ENCODE measurements at regions not wholly inside any gene's neighbourhood (a gene's known extent, or its start where the extent isn't known, plus 50 kb on each side); places are given as distances from the start of the nearest gene placed in this dataset.
A peak's percentile ranks its signal among the peaks of the same experiment; 100 is the strongest.

DNA sequence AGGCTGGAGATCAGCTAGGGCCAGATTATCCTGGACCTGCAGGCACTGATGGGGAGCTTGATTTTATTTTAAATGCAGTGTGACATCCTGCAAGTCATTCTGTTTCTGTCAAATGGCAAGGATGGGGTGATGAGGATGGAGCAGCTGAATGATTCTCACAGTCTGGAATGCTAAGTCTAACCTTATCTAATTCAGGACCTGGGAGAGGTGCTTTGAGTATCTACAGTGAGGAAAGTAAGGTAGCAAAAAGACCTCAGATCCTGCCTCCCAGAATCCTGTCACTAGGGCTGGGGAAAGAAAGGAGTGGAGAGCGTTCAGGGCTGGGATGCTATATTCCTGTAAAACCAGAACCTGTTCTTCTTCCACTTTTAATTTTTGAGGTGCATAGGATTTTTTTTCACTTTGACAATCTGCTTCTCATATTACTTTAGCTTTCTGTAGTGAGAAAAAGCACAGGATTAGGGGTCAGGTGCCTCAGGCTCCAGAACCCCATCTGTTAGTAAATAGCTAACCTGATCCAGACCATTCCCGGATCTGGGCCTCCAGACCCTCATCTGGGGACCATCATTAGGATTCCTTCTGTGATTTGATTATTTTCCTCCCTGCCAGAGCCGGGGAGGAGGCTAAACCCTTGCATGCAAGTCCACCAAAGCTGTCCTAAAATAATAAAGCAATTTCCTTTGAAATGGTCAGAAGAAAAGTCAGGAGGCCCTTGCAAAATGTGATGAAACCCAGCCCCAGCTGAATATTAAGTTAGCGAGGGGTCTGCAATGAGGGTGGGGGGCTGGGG, 54.7 kb downstream of the ASCL1 start:
- in situ Hi-C loops (cut with MboI; ENCODE audit: low sequenced_read_pairs, unreplicated experiment): no loop called here
- DNase-seq (ENCODE audit: low spot score): no peak
- no peak for TF ChIP-seq CTCF (IDR thresholded peaks at IDR 0.05; ENCODE audit: borderline replicate concordance, control extremely low read depth, extremely low read depth, insufficient read depth, missing control alignments)

GRCh38 chr12:103012884-103013283, 55.4 kb downstream of the ASCL1 start:
- TF ChIP-seq CTCF (IDR thresholded peaks at IDR 0.05; ENCODE audit: borderline replicate concordance, control extremely low read depth, extremely low read depth, insufficient read depth, missing control alignments): no peak
- DNase-seq (ENCODE audit: low spot score): no peak
- in situ Hi-C loops (cut with MboI; ENCODE audit: low sequenced_read_pairs, unreplicated experiment): no loop called here

DNA sequence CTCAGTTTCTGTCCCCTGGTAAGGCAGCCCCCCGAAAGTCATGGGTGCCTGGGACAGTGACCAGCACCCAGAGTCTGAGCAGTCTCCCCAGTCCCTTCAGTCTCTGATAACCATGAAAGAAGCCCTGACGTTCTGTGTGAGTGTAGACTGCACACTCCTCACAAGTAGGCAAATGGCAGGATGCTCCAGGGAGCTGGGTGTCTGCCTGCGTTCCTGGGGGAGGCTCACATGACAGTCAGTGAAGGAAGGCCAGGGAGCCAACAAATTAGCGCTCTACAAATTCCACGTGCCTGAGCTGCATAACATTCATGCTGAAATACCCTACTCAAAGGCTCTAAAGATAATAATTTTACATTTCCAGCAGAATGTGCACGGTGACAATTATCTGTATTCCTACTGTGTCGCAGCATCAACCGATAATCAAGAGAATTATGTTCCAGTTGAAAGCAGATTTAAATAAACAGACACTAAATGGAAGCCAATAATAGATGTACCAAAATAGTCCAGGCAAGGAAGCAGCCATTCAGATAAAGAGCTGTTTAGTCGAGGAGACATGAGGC, 56.3 kb downstream of the ASCL1 start:
- no peak for TF ChIP-seq CTCF (IDR thresholded peaks at IDR 0.05; ENCODE audit: borderline replicate concordance, control extremely low read depth, extremely low read depth, insufficient read depth, missing control alignments)
- in situ Hi-C loops (cut with MboI; ENCODE audit: low sequenced_read_pairs, unreplicated experiment): no loop called here
- DNase-seq (ENCODE audit: low spot score): no peak

DNA sequence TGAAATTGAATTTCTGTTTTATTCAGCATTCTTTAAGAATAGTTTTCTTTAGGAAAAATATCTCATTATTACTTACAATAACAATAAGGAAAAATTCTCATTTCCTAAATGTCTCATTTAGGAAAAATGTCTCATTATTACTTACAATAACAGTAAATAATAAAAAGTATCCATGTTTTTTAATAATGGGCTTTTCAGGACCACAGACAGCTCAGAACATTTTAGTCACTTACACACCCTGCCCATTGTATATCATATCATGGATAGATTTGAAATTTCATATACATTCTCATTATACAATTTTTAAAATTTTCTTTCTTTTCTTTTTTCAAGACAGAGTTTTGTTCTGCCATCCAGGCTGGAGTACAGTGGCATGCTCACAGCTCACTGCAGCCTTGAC, 58.9 kb downstream of the ASCL1 start:
- no peak for DNase-seq (ENCODE audit: low spot score)
- in situ Hi-C loops (cut with MboI; ENCODE audit: low sequenced_read_pairs, unreplicated experiment): no loop called here
- TF ChIP-seq CTCF (IDR thresholded peaks at IDR 0.05; ENCODE audit: borderline replicate concordance, control extremely low read depth, extremely low read depth, insufficient read depth, missing control alignments): no peak

- DNase-seq (ENCODE audit: low spot score): peak; percentile 16
- no peak for TF ChIP-seq CTCF (IDR thresholded peaks at IDR 0.05; ENCODE audit: borderline replicate concordance, control extremely low read depth, extremely low read depth, insufficient read depth, missing control alignments)
- in situ Hi-C loops (cut with MboI; ENCODE audit: low sequenced_read_pairs, unreplicated experiment): no loop called here
Measured at GRCh38 chr12:103020839-103021238, 63.4 kb downstream of the ASCL1 start.

- no peak for TF ChIP-seq CTCF (IDR thresholded peaks at IDR 0.05; ENCODE audit: borderline replicate concordance, control extremely low read depth, extremely low read depth, insufficient read depth, missing control alignments)
- in situ Hi-C loops (cut with MboI; ENCODE audit: low sequenced_read_pairs, unreplicated experiment): no loop called here
Measured at GRCh38 chr12:103021538-103022218, 64.2 kb downstream of the ASCL1 start.

More at GRCh38 chr12:103021538-103022218, 64.2 kb downstream of the ASCL1 start:
- DNase-seq (ENCODE audit: low spot score): no peak

Measured in GM13976 (cell line).